KMS-11 (cell line): ENCODE measurements at regions not wholly inside any gene's neighbourhood (a gene's known extent, or its start where the extent isn't known, plus 50 kb on each side); places are given as distances from the start of the nearest gene placed in this dataset.

Experiments
- H2AFZ ChIP-seq: fragments of 200-600 bp; sonication (generic); 2 replicates; pipeline ENCODE4 v1.6.1; 2016; ENCODE audit warnings: antibody characterized with exemption, mixed run types, low read depth
- H3K27ac ChIP-seq: fragments of 200-600 bp; sonication (generic); 2 replicates; pipeline ENCODE4 v1.6.1; 2016; ENCODE audit warnings: mild to moderate bottlenecking, mixed run types
- H3K27me3 ChIP-seq: fragments of 200-600 bp; sonication (generic); 2 replicates; pipeline ENCODE4 v1.6.1; 2017; ENCODE audit warnings: mild to moderate bottlenecking, low read depth, mixed run types, moderate library complexity; ENCODE audit not compliant: insufficient read depth
- H3K36me3 ChIP-seq: fragments of 200-600 bp; sonication (generic); 2 replicates; pipeline ENCODE4 v1.6.1; 2017; ENCODE audit warnings: mild to moderate bottlenecking, mixed run types; ENCODE audit not compliant: insufficient read depth
- H3K4me1 ChIP-seq: fragments of 200-600 bp; sonication (generic); 2 replicates; pipeline ENCODE4 v1.6.1; 2016; ENCODE audit warnings: mild to moderate bottlenecking, low read depth, mixed run types; ENCODE audit not compliant: poor library complexity, severe bottlenecking
- H3K4me2 ChIP-seq: fragments of 200-600 bp; sonication (generic); 2 replicates; pipeline ENCODE4 v1.7.0; 2016; ENCODE audit warnings: mild to moderate bottlenecking, mixed run types
- H3K4me3 ChIP-seq: fragments of 200-600 bp; sonication (generic); IDR thresholded peaks from 2 replicates; pipeline ENCODE4 v1.6.1; 2017; ENCODE audit warnings: low read depth, low read length, mixed read lengths; ENCODE audit not compliant: insufficient read depth
- H3K79me2 ChIP-seq: fragments of 200-600 bp; sonication (generic); 2 replicates; pipeline ENCODE4 v1.6.1; 2016; ENCODE audit warnings: low read depth, mixed run types; ENCODE audit not compliant: insufficient read depth
- H3K9ac ChIP-seq: fragments of 200-600 bp; sonication (generic); 2 replicates; pipeline ENCODE4 v1.6.1; 2016; ENCODE audit warnings: mild to moderate bottlenecking, mixed run types
- H4K20me1 ChIP-seq: fragments of 200-600 bp; sonication (generic); 2 replicates; pipeline ENCODE4 v1.6.1; 2016; ENCODE audit warnings: mild to moderate bottlenecking, mixed run types; ENCODE audit not compliant: insufficient read depth
- TF ChIP-seq, protein P1 (sequence below): fragments of 200-600 bp; sonication (generic); conservative IDR thresholded peaks from 2 replicates; pipeline ENCODE4 v1.6.1; 2017; ENCODE audit warnings: low read depth, mild to moderate bottlenecking, antibody characterized with exemption, low read length, moderate library complexity, mixed read lengths

DNA sequence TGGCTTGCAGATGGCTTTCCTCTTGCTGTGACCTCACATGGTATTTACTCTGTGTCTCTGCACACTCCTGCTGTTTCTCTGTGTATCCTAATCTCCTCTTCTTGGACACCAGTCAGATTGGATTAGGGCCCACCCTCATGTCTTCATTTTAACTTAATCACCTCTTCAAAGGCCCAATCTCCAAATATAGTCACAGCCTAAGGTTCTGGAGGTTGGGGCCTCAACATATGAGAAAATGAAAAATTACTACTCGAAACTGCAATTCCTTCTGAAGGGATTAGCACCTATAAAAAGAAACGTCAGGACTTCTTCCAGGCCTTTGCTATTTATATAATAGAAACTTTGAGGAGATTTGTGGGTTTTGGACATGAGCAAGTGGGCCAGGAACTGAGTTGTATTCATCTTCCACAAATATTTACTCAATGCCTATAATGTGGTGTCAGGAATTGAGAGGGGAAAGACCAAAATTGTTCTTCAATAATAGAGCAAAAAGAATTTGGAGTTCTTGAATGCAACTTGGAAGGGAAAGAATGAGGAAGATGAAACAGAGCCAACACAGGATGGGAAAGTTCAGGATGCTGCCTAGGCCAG, 270.0 kb upstream of the FN1 start:
- no peak overlapping the region for H3K4me3 ChIP-seq
- no peaks in the 10 kb centered on the region for H3K79me2 ChIP-seq
- no peaks in the 10 kb centered on the region for H4K20me1 ChIP-seq
- H3K4me1 ChIP-seq: no peaks in the 10 kb centered on the region
- no peak overlapping the region for H3K4me2 ChIP-seq
- no peaks in the 10 kb centered on the region for H3K27me3 ChIP-seq
- H3K9ac ChIP-seq: no peak overlapping the region
- H3K27ac ChIP-seq: no peak overlapping the region
- H3K36me3 ChIP-seq: no peaks in the 10 kb centered on the region
- no peak overlapping the region for H2AFZ ChIP-seq
- TF ChIP-seq, protein P1, sequence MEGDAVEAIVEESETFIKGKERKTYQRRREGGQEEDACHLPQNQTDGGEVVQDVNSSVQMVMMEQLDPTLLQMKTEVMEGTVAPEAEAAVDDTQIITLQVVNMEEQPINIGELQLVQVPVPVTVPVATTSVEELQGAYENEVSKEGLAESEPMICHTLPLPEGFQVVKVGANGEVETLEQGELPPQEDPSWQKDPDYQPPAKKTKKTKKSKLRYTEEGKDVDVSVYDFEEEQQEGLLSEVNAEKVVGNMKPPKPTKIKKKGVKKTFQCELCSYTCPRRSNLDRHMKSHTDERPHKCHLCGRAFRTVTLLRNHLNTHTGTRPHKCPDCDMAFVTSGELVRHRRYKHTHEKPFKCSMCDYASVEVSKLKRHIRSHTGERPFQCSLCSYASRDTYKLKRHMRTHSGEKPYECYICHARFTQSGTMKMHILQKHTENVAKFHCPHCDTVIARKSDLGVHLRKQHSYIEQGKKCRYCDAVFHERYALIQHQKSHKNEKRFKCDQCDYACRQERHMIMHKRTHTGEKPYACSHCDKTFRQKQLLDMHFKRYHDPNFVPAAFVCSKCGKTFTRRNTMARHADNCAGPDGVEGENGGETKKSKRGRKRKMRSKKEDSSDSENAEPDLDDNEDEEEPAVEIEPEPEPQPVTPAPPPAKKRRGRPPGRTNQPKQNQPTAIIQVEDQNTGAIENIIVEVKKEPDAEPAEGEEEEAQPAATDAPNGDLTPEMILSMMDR: no peak

DNA sequence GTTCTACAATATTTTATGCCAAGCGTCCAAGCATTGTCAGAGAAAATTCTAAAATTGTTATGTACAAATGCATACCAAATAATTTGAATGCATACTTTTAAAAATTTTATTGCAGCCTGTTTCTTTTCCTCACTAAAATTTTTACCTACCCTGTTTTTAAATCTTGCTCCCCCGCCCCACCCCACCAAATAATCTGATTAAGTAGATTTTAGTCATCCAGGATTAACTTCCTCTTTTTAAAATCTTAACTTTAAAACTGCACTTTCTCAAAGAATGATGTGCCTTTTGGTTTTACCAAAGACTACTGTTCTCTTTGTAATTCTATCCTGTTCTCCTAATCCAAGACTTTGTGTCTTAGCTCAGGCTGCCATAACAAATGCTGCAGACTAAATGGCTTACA, 269.4 kb upstream of the FN1 start:
- H3K4me2 ChIP-seq: no peak overlapping the region
- TF ChIP-seq, protein P1: no peak
- no peaks in the 10 kb centered on the region for H3K4me1 ChIP-seq
- no peaks in the 10 kb centered on the region for H3K36me3 ChIP-seq
- no peaks in the 10 kb centered on the region for H4K20me1 ChIP-seq
- no peaks in the 10 kb centered on the region for H3K27me3 ChIP-seq
- H2AFZ ChIP-seq: no peak overlapping the region
- no peak overlapping the region for H3K4me3 ChIP-seq
- H3K79me2 ChIP-seq: no peaks in the 10 kb centered on the region
- H3K27ac ChIP-seq: no peak overlapping the region
- no peak overlapping the region for H3K9ac ChIP-seq

DNA sequence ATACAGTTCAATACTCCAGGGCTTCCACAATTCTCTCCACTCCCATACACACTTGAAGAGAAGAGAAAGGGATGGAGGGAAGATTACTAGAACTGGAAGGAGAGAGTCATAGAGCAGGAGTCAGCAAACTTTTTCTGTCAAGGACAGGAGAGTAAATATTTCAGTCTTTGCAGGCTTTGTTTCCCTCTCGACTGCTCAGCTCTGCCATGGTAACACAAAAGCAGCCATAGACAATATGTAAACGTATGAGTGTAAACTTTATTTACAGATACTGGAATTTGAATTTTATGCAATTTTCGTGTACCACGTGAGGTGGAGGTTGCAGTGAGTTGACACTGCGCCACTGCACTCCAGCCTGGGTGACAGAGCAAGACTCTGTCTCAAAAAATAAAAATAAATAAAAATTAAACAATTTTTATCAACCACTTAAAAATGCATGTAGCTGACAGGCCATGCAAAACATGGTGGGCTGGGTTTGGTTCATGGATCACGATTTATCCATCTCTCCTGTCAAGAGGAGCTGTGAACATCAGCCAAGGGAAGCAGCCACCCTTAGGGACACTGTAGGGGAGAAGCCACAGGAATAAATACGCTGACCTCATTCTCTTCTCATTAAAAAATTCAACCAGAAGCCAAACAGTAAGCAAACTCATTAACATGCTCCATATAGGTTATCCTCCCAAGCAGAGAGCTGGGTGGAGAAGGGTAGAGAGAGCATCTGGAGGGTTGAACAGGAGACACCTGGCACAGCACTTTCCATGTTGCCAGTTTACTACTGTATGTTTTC, 266.4 kb upstream of the FN1 start:
- no peak overlapping the region for H3K9ac ChIP-seq
- peaks cover 16% of the 10 kb centered on the region for H3K4me1 ChIP-seq
- TF ChIP-seq, protein P1: no peak
- H3K79me2 ChIP-seq: no peaks in the 10 kb centered on the region
- H3K4me2 ChIP-seq: no peak overlapping the region
- H3K27ac ChIP-seq: no peak overlapping the region
- H2AFZ ChIP-seq: no peak overlapping the region
- no peaks in the 10 kb centered on the region for H4K20me1 ChIP-seq
- H3K27me3 ChIP-seq: no peaks in the 10 kb centered on the region
- H3K4me3 ChIP-seq: no peak overlapping the region
- H3K36me3 ChIP-seq: no peaks in the 10 kb centered on the region

DNA sequence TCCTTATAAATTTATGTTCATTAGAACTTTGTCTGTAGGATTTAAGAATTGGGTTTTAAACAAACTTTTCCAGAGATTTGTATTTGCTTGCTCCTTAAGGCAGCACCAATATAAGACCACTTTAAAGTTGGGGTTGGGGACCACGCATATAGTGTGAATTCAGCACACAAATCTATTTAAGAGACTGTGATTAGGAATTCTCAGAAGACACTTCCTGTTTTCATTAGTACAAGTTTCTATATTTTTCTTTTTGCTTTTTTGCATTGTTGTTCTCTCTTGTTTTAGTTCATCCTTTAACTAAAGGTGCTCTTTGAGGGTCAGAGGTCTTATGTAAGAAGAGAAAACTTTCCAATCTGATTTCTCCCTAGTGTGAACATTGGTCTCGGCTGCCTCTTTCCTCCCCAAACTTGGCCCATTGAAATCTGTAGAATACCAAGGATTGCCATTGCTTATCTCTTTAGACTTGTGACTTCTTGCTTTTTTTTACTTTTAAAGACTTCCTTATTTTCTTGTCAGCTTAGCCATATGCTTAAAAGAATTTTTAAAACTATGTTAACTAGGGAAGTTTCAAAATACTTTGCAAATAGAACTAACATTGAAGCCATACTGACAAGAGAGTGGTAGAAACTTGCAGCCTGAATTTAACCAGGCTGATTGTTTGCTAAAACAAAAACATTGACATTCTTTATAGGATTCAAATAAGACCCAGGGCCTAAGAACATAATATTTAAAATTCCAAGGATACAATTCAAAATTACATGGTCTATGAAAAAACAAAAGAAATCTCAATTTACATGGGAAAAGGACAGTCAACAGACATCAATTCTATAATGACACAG, 264.1 kb upstream of the FN1 start:
- Histone ChIP-seq H3K27me3 (no peaks in the 10 kb centered on the region), H3K4me3 (no peak overlapping the region), H3K27ac (no peak overlapping the region), H2AFZ (no peak overlapping the region), H3K9ac (no peak overlapping the region), H3K36me3 (no peaks in the 10 kb centered on the region), H3K4me1 (peaks cover 16% of the 10 kb centered on the region), H4K20me1 (no peaks in the 10 kb centered on the region), H3K79me2 (no peaks in the 10 kb centered on the region), H3K4me2 (no peak overlapping the region)
- TF ChIP-seq, protein P1: no peak
